GM04504 (cell line): ENCODE measurements at regions not wholly inside any gene's neighbourhood (a gene's known extent, or its start where the extent isn't known, plus 50 kb on each side); places are given as distances from the start of the nearest gene placed in this dataset.

Source experiments
- DNase-seq: peaks from one replicate; pipeline ENCODE4 v3.0.0-alpha.2; 2012; ENCODE audit warnings: low read depth

DNA sequence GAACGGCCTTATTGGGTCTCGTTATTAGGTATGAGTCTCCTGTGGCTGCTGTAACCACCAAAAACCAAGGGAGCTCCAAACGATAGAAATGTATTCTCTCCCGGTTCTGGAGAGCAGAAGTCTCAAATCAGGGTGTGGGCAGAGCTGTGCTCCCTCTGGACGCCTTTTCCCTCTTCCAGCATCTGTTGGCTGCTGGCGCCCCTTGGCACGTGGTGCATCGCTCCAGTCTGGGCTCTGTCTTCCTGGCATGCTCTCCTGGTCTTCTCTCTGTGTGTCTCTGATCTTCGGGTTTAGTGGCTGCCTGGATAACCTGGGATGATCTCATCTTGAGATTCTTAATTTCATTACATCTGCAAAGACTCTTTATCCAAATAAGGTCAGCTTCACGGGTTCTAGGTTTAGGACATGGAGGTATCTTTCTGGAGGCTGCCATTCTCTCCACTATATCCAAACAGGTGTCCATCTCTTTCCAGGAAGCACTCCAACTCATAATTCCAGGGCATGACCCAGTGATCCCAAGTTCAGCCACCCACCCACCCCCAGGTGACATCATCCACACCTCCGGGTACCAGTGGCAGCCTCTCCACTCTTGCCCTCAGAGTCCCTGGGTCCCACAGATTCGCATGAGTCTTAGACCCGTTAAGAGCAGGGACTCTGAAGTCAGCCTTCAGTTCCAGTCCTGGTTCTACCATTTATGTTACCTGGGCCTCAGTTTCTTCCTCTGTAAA, 145.5 kb upstream of the FOXF1 start:
- no peak for DNase-seq

DNA sequence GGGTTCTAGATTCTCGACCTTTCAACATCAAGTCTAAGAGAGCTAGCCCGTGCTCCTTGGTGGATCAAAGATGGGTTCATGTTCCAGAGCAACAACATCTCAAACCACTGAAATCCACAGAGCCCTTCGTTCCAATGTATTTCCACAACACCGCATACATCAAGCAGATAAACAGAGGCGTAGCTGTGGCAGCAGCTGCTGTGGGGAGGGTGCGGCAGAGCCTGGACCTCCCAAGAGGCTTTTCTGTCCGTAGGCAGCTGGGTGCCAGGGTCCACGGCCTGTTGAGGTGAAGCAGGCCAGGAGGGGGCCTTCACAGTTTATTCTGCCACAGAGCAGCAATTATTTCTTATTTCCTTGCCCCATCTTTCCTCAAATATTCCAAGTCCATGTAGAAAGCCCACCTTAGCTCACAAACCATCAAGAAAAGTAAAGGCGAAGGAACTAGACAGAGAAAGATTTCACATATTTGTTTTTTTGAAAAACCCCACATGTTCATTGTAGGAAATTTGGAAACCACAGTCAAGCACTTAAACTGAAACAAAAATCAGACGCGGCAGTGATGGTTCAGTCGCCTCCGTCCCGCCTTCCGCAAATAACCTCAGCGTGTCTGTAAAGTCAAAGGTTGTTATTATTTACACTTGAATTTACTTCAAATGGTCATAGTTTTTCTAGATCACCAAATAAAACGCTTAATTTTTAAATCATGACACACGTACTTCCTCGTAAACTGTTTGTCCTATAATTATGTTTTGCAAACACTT, 144.6 kb upstream of the FOXF1 start:
- no peak for DNase-seq

DNA sequence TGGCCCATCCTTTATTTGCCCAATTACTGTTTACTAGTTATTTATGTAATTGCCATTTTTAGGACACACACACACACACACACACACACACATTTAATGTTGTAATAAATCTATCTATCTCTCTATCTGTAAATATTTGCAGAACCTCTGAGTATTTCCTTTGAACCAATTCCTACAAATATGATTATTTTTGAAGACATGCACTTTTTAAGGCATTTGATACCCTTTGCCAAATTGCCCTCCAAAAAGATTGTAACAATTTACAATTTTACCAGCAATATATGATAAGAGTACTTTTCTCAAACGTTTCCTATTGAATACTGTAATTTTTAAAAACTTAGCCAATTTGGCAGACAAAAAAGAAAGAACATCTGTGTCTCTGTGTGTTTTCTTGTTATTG, 143.8 kb upstream of the FOXF1 start:
- no peak for DNase-seq

DNA sequence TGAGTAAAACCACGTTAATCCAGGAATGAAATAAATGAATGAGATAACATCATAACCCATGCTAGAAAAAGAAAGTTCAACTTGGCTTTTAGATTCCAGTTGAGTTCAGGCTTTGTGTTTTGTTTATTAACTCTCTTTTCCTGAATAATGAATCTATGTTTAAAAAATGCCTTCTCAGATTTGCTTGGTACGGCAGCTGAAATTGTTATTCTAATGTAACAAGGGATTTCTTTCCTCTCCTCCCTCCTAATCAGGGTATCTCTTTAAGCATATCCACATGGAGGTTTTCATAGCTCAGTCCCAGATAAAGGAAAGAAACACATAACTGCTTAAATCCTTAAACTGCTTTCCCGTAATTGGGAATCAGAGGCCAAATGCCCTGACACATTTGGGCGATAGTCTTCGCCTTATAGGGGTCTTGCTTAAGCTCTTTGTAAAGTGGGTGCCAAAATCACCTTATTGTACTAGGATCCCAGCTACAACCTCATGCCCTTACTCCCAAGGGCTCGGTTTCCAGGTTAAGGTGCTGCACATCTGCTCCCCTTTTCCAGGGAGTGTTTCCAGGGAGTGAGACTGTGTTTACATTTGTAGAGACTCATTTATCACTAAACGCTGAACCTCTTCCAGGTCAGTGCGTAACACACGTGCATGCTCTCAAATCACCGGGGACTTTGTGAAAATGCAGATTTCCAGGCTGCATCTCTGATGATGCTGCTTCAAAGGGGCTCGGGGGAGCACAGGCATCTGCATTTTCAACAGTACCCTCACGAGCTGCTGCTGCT, 142.8 kb upstream of the FOXF1 start:
- no peak for DNase-seq

DNA sequence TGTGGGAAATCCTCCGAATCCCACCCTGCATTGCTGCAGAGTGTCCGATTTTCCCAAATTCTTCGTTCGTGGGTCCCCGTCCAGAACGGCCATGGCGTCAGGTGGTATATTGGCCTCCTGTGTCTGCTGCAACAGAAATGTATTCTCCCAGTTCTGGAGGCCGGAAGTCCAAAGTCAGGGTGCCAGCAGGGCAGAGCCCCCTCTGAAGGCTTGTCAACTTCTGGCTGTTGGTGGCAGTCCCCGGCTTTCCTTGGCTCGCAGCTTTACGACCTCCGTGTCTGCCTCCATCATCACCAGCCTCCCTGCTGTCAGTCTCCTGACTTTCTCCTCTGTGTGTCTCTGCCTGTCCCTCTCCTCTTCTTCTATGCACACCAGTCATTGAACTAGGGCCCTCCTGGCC, 142.1 kb upstream of the FOXF1 start:
- no peak for DNase-seq

DNA sequence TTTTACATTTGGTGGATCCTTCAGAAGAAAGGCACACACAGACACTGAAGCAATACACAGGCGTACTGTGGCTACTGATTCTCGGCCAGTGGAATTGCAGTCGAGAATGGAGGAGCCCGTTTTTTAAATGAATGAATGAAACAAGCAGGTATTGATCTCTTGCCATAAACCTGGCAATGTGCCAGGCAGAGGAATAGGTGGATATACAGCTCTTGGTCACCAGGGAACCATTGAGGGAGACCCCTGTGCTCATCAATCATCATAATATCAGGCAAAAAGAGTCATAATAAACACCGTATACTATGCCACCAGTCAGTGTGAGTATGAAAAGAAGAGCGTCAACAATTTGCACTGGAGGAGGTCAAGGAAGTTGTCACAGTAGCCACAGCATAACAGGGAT, 140.3 kb upstream of the FOXF1 start:
- no peak for DNase-seq

DNA sequence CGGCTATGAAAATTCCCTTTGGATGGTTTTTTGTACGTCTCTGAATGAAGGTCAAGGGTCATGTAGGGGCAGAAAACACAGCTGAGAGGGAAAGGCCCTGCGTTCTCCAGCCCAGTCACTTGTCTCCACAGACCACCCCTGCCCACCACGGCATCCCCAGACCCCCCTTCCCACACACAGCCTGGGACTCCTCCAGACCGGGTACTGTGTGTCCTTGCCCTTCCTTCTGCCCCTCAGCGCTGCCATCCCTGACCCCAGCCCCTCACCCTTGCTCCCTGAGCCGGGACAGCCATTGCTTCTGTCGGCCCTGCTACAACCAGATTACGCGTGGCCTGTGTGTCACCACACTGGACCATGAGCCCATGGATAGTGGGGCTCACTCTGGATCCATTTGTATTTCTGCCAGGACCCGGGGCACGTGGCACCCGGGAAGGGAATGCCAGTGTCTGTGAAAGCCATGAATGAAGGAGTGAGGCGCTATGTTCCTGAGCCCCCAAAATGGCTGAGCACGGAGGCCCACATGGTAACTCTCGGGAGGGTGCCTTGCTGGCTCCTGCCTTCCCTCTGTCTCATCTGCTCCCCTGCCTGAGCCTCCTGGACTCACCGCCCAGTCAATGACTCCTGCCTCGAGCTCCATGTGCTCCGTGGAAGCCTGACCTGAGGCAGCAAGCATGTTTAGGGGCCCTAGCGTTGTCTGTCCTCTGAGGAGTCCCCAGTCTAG, 139.1 kb upstream of the FOXF1 start:
- no peak for DNase-seq

DNA sequence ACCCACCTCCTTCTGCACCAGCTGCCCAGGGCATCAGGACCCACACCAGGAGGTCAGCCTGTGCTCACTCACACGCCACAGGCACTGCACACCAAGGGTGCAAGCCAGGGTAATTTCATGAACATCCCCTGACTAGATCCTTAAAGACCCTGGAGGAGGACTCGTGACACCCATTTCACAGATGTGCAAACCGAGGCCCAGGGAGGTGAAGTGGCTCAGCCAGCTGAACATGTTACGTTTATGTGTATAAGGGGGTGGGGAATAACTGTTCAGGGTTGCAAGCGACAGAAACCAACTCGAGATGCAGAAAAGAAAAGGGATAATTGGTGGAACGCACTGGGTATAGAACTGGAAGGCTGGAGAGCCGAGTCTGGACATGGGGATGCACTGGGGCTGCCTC, 138.1 kb upstream of the FOXF1 start:
- DNase-seq: no peak

DNA sequence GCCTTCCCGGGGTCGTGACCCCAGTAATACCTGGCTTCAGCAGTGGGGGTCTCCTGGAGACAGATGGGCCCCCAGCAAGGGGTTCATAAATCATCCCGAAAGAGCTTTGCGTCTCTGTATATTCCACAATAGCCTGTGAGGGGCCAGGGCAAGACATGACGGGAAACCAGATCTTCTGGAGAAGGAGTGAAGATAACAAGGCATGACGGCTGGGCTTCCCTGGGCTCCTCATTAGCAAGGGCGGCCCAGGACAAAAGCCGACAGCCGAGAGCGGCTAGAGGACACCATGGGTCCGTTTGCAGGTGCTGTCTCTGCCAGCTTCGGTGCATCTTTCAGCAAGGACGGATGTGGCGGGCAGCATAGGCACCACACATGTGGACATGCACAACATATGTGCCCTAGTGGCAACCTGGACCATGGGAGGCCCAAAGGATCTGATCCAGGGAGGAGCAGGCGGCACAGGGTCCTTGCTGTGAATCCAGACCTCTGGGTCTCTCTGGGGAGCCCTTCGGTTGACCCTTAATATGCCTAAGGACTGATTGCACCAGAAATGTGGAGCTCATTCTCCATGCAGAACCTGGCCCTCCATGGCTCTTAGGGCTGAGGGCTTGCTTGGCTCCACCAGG, 136.9 kb upstream of the FOXF1 start:
- no peak for DNase-seq

DNA sequence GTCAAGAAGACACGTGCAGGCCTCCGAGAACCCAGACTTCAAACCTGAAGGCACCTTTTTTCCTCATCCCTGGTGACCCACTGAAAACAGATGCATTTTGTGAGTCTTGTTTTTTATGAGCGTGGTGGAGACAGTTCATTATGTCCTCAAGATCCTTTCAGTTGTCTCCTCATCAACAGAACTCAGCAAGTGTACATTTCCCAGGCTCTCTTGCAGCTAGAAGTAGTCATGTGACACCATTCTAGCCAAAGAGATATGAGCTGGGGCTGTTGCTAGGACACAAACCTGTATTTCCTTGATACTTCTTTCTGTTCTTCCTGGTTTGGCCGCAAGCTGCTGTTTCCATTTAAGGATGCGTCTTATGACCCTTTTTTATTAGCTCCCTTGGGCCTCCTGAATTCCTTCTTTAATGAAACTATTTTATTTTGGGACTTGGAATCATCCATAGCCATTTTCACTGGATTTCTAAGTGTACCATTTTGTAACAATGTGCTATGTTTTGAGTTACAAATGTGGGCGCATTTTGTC, 135.7 kb upstream of the FOXF1 start:
- DNase-seq: no peak

DNA sequence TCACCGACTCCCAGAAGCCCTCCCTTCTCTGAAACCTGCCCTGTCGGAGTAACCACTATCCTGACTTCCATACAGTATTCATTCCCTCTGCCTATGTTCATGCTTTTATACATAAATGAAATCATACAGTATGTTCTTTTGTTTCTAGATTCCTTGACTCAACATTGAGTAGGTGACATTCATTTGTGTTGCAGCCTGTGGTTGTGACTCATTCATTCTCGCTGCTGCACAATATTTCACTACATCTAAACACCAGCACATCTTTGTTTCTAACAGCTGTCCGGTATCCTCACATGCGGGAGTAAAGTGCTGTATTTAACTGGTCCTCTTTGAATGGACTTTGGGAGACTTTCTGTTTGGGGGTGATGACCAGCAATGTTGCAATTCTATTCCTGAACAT, 135.0 kb upstream of the FOXF1 start:
- DNase-seq: no peak

DNA sequence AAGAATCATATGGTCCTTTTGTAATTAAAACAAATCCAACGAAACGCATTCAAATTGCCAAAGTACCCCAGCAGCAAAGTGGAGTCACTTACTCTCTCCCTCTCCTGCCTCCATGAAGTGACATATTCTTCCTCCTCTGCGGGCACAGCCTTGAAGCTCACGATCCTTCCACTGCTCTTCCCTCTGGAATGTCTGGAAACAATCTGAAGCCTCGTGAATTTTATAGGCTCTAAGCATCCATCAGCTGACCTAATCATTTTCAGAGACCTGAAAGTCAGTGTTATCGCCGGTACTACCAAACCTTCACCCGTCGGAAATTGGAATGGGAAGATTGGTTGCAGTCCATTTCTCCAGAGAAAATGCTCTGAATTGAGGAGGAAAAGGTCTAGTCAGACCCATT, 134.5 kb upstream of the FOXF1 start:
- DNase-seq: no peak

DNA sequence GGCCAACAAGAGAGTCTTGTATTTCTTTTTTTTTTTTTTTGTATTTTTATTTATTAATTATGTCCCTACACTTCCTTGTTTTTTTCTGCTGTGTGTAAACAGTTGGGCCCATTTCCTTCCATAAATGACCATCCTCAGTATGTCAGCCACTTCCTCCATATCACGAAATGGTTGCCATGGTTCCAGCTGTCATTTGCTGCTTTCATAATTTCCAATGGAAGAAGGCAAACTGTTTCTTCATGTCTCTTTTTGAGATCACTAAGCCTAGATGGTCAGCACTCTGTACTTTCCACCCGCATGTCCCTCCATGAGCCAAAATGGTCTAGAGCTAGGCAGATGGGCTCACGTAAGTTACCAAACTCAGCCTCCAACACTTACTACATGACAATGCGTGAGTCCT, 133.5 kb upstream of the FOXF1 start:
- no peak for DNase-seq

DNA sequence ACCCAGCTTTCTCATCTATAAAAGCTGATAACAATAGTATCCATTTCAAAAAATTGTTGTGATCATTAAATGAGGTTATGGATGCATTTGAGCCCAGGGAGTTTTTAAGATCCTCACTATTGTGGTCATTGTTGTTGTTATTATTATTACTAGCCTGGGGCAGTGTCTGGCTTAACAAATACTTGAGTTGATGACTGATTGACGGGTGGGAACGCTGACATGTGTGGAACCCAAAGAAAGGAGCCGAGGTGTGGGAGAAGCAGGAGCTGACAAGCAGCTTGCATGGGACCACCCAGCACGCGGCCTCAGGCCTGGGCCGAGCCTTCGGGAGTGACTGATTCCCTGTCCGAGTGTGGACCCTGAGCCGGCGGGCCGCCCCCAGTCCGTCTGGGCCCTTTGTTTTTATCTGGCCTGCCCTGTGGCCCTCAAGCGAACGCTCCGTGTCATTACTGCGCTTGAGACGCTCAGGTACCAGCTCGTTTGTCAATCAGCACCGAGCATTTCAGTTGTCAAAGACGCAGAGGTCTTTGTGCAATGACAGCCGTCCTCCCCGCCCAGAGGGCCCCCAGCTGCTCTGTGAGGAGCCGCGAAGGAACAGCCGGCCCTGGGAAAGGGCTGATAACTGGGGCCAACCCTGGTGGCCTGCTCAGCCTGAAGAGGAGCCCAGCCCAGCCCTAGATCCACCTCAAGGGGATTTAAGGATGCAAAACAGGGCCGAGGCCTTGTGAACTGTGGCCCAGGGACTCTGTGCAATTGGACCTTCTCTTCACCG, 132.9 kb upstream of the FOXF1 start:
- no peak for DNase-seq

DNA sequence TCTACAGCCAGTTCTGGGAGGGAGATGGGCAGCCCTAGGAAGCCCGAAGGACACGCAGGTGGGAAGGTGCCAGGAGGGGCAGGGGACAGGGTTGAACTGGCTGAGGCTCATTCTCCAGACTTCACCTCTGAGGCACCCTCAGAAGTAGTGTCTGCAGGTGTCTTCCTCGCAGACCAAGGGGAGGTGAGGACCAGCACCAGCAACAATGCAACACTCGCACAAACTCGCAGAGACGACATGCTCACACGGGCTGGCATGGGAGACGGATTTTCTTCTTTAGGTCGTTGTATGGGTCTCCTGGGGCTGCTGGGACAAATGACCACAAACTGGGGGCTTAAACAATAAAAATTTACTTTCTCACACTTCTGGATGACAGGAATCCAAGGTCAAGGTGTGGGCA, 132.2 kb upstream of the FOXF1 start:
- DNase-seq: no peak

DNA sequence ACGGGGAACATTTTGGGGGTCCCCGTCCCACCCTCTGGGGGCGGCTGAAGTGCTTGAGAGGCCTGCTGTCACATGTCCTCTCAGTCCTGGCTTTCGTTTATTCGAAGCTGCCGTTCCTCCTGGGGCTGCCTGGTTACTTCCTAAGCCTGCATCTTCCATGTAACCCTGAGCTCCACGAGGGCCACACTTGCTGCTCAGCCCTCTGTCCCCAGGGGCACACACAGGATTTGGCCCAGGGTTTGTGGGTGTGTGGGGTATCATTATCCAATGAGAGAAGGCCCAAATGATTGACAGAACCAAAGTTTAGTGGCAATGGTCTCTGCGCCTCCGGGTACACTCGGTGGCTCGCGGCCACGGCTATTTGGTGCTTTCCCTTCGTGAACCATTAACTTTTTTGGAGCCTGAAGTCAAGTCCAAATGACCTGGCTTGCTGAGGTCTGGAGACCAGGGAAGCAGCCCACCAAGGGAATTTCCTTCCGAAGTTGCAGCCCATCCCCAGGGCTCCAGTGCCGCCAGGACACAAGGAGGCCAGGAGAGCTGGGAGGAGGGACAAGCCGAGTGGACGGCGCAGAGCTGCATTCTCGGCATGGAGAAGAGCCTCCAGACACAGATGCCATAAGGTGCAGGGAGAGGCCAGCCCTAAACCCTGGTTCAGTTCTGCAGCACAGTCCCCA, 131.4 kb upstream of the FOXF1 start:
- DNase-seq: no peak

DNA sequence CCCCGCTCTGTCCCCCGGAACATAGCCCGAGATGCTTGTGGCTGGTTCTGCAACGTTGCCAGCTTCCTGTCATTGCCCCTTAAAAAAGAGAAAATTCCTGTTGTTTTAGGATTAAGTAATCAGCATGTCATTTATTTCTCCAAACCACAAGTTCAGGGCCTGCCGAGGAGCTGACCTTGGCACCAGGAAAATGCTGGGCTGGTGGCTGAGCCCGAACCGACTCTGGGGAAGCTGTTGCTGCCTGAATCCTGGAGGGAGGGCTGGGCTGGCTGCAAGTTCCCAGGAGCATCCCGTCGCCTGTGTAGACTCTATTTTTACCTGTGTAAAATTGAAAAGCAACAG, 130.9 kb upstream of the FOXF1 start:
- DNase-seq: no peak

DNA sequence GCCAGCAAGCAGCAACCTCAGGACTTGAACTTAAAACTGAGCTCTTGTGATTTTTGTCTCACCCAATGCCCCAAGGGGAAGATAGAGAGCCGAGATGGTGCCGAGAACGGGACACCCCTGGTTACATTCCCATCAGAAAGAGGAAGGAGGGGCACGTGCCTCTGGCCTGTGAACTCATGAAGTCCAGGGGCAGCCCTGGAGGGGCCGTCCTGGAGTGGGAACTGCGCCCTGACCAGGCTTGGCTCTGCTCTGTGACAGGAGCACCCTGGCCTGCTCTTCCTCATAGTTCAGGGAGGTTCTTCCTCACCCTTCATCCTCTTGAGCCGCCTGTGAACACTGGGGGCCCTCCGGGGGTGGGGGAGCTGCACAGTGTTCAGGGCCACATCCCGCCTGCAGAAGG, 130.3 kb upstream of the FOXF1 start:
- DNase-seq: no peak

DNA sequence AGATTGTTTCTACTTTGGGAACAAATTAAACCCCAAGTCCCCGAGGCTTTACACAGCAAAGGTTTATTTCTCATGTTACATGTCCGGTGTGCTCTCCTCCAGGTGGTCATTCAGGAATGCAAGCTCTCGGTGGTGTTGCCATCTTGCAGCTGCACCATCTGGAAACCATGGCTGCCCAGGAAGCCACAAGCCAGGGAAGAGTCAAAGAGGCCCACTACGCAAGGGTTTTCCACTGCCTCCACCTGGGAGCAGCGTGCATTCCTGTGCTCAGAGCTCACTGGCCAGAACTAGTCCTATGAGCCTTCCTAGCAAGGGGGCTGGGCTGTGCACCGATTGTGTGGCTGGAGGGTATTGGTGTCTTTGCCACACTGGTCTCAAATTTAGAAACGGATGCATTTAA, 128.8 kb upstream of the FOXF1 start:
- no peak for DNase-seq

DNA sequence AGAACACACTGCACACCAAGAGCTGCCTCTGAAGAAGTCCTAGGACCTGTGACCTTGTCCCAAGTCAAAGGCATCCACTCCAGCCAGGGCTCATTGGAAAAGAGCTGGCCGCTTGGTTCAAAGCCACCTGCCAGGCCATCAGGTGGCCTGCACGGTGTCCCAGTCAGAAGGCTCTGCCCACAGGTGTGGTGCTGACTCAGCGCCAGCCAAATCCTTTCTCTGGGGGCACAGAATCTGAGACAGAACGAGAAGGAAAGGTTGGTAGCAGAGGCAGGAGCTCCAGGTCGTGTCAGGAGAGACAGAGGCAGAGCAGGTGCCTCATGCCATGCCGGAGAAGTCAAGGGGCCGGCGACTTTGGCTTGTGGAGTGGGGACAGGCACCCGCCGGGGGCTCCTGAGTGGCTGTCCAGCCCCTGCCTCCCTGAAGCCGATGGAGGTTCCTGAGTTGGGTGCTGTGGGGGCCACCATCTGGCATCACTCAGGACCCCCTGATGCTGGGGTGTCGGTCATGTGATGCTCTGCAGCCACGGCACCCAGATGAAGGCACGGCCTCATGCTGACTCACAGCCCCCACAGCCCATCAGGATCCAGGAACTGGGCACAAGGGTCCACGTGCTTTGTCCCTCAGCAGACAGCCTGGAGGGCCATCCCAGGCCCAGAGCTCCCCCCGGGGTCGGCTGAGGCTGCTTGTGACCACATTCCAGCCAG, 128.1 kb upstream of the FOXF1 start:
- DNase-seq: no peak
